Subcutaneous abdominal adipose tissue (tissue), 5 donors: ENCODE measurements at regions not wholly inside any gene's neighbourhood (a gene's known extent, or its start where the extent isn't known, plus 50 kb on each side); places are given as distances from the start of the nearest gene placed in this dataset.
"Not testable (repeated sequence)": the region's sequence is repeated elsewhere in the genome, so short reads cannot be mapped to it uniquely, and the experiment has no call there.

ENCODE experiments used
- H3K27ac ChIP-seq: one replicate; pipeline ENCODE4 v1.7.0; 2013; ENCODE audit warnings: low read depth, mild to moderate bottlenecking, inconsistent platforms, low read length, moderate library complexity
- H3K27me3 ChIP-seq, 5 donors: one replicate each; pipeline ENCODE4 v1.7.0; 2013; ENCODE audit warnings: low read length in 5 of 5, inconsistent platforms in 1 of 5; ENCODE audit not compliant: control insufficient read depth in 5 of 5, insufficient read depth in 4 of 5
- H3K36me3 ChIP-seq, 5 donors: one replicate each; pipeline ENCODE4 v1.7.0; 2013; ENCODE audit warnings: low read length in 5 of 5; ENCODE audit not compliant: control insufficient read depth in 5 of 5, insufficient read depth in 5 of 5
- H3K4me1 ChIP-seq, 5 donors: one replicate each; pipeline ENCODE4 v1.7.0; 2013; ENCODE audit warnings: low read length in 5 of 5, mild to moderate bottlenecking in 3 of 5, moderate library complexity in 1 of 5; ENCODE audit not compliant: control insufficient read depth in 5 of 5, insufficient read depth in 5 of 5
- H3K4me3 ChIP-seq, 5 donors: one replicate each; pipeline ENCODE4 v1.7.0; 2013; ENCODE audit warnings: low read length in 5 of 5, low read depth in 1 of 5
- H3K9ac ChIP-seq, 5 donors: one replicate each; pipeline ENCODE4 v1.7.0; 2013; ENCODE audit warnings: low read length in 5 of 5, mild to moderate bottlenecking in 4 of 5, moderate library complexity in 3 of 5
- H3K9me3 ChIP-seq, 5 donors: one replicate each; pipeline ENCODE4 v1.7.0; 2013; ENCODE audit warnings: low read length in 5 of 5; ENCODE audit not compliant: control insufficient read depth in 5 of 5
- donor health status: healthy.
- donor health status: healthy.
- donor health status: healthy.
- donor health status: healthy.
- donor health status: healthy.

- Histone ChIP-seq H3K27me3 (no peaks in the 10 kb centered on the region), H3K4me3 (no peak overlapping the region), H3K9ac (no peak overlapping the region), H3K27ac (no peak overlapping the region), H3K4me1 (peaks cover 3 to 22% (median 20%) of the 10 kb centered on the region in 5 donors), H3K9me3 (no peaks in the 10 kb centered on the region), H3K36me3 (no peaks in the 10 kb centered on the region)
Measured at GRCh38 chr12:123050913-123051312, 70.4 kb downstream of the ARL6IP4 start.

- Histone ChIP-seq H3K27me3 (no peaks in the 10 kb centered on the region), H3K36me3 (no peaks in the 10 kb centered on the region), H3K4me1 (peaks cover 3 to 22% (median 20%) of the 10 kb centered on the region in 5 donors), H3K27ac (no peak overlapping the region), H3K9ac (no peak overlapping the region), H3K4me3 (no peak overlapping the region), H3K9me3 (no peaks in the 10 kb centered on the region)
Measured at GRCh38 chr12:123050331-123050831, 69.9 kb downstream of the ARL6IP4 start.

GRCh38 chr12:123049398-123050240 is 69.1 kb downstream of the ARL6IP4 start:
- H3K9ac ChIP-seq: no peak overlapping the region

GRCh38 chr12:123047892-123048291 is 67.4 kb downstream of the ARL6IP4 start:
- H3K9me3 ChIP-seq, H3K4me3 ChIP-seq, H3K36me3 ChIP-seq, H3K27ac ChIP-seq, H3K9ac ChIP-seq, H3K27me3 ChIP-seq: not testable (repeated sequence)
- peaks cover 3 to 36% (median 35%) of the 10 kb centered on the region in 5 donors for H3K4me1 ChIP-seq

More at GRCh38 chr12:123049398-123050240, 69.1 kb downstream of the ARL6IP4 start:
- Histone ChIP-seq H3K27ac (no peak overlapping the region), H3K36me3 (no peaks in the 10 kb centered on the region), H3K4me1 (peaks cover 3 to 22% (median 20%) of the 10 kb centered on the region in 5 donors), H3K27me3 (no peaks in the 10 kb centered on the region), H3K9me3 (no peaks in the 10 kb centered on the region), H3K4me3 (no peak overlapping the region)

- Histone ChIP-seq H3K9me3 (no peaks in the 10 kb centered on the region), H3K4me3 (no peak overlapping the region), H3K4me1 (peaks cover 3 to 36% (median 35%) of the 10 kb centered on the region in 5 donors), H3K27ac (no peak overlapping the region), H3K27me3 (no peaks in the 10 kb centered on the region), H3K36me3 (no peaks in the 10 kb centered on the region), H3K9ac (no peak overlapping the region)
Measured at GRCh38 chr12:123047289-123047688, 66.8 kb downstream of the ARL6IP4 start.

GRCh38 chr12:123046431-123046830 is 66.0 kb downstream of the ARL6IP4 start:
- no peaks in the 10 kb centered on the region for H3K36me3 ChIP-seq
- H3K9ac ChIP-seq: no peak overlapping the region
- H3K4me1 ChIP-seq: peaks cover 3 to 33% (median 31%) of the 10 kb centered on the region in 5 donors
- no peak overlapping the region for H3K4me3 ChIP-seq
- no peaks in the 10 kb centered on the region for H3K27me3 ChIP-seq
- H3K9me3 ChIP-seq: no peaks in the 10 kb centered on the region
- H3K27ac ChIP-seq: no peak overlapping the region

GRCh38 chr12:123045678-123046077 is 65.2 kb downstream of the ARL6IP4 start:
- Histone ChIP-seq H3K27ac (no peak overlapping the region), H3K9me3 (no peaks in the 10 kb centered on the region), H3K27me3 (no peaks in the 10 kb centered on the region), H3K4me1 (peaks cover 3 to 26% (median 24%) of the 10 kb centered on the region in 5 donors), H3K4me3 (no peak overlapping the region), H3K36me3 (no peaks in the 10 kb centered on the region), H3K9ac (no peak overlapping the region)

- no peaks in the 10 kb centered on the region for H3K9me3 ChIP-seq
- peaks cover 0 to 19% (median 15%) of the 10 kb centered on the region in 5 donors for H3K4me1 ChIP-seq
- no peaks in the 10 kb centered on the region for H3K36me3 ChIP-seq
- H3K27me3 ChIP-seq: no peaks in the 10 kb centered on the region
- H3K4me3 ChIP-seq: no peak overlapping the region
- H3K27ac ChIP-seq: no peak overlapping the region
- no peak overlapping the region for H3K9ac ChIP-seq
Measured at GRCh38 chr12:123044351-123044750, 63.9 kb downstream of the ARL6IP4 start.

- no peaks in the 10 kb centered on the region for H3K36me3 ChIP-seq
- H3K9me3 ChIP-seq: no peaks in the 10 kb centered on the region
- no peak overlapping the region for H3K27ac ChIP-seq
- H3K4me1 ChIP-seq: peaks cover 0 to 21% (median 15%) of the 10 kb centered on the region in 5 donors
- H3K27me3 ChIP-seq: no peaks in the 10 kb centered on the region
- H3K4me3 ChIP-seq: no peak overlapping the region
- H3K9ac ChIP-seq: no peak overlapping the region
Measured at GRCh38 chr12:123043536-123044001, 63.1 kb downstream of the ARL6IP4 start.

- H3K27ac ChIP-seq: no peak overlapping the region
- no peaks in the 10 kb centered on the region for H3K9me3 ChIP-seq
- H3K36me3 ChIP-seq: no peaks in the 10 kb centered on the region
- H3K27me3 ChIP-seq: no peaks in the 10 kb centered on the region
- H3K4me1 ChIP-seq: peaks cover 0 to 21% (median 15%) of the 10 kb centered on the region in 5 donors
- H3K4me3 ChIP-seq: no peak overlapping the region
- no peak overlapping the region for H3K9ac ChIP-seq
Measured at GRCh38 chr12:123042833-123043232, 62.4 kb downstream of the ARL6IP4 start.
